GM06990 (cell line): ENCODE measurements at regions not wholly inside any gene's neighbourhood (a gene's known extent, or its start where the extent isn't known, plus 50 kb on each side); places are given as distances from the start of the nearest gene placed in this dataset.

ENCODE experiments used
- DNase-seq: peaks from one replicate; pipeline ENCODE4 v3.0.0-alpha.2; 2011; ENCODE audit not compliant: insufficient read length; ENCODE audit errors: extremely low read depth
- H3K27me3 ChIP-seq: replicated peaks from 2 replicates; pipeline ENCODE4 v1.6.0; 2011; ENCODE audit warnings: low read length; ENCODE audit not compliant: control insufficient read depth, insufficient read depth
- H3K36me3 ChIP-seq: 2 replicates; pipeline ENCODE4 v1.5.1; 2011; ENCODE audit warnings: low read length; ENCODE audit not compliant: control insufficient read depth, insufficient read depth
- H3K4me3 ChIP-seq: replicated peaks from 2 replicates; pipeline ENCODE4 v1.5.1; 2011; ENCODE audit warnings: low read depth, mild to moderate bottlenecking, control low read depth, low read length
- TF ChIP-seq, protein P1 (sequence below): IDR thresholded peaks from 2 replicates; pipeline ENCODE4 v1.5.1; 2011; ENCODE audit warnings: low read length, control low read depth, mild to moderate bottlenecking, inconsistent platforms; ENCODE audit not compliant: insufficient read depth, poor library complexity, severe bottlenecking

DNA sequence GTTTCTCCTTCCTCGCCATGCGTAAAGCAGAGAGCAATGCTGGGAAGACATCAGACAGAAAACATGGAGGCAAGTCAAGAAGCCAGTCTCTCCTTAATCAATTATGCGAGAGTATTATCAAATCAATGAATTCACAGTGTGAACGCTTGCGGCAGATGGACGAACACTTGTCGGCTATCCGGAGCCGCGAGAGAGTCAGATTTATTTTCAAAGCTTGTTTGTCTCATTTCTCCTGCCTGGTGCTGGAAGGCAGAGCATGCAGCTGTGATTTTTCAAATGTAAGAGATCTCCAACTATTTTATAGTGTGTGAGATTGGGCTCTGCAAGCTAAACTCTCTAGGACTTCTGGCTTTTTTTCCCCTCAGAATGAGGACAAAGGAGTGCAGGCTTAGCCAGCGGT, 252.3 kb downstream of the SNX10 start:
- Histone ChIP-seq H3K27me3 (no peaks in the 10 kb centered on the region; the same call in 1 of the 2 replicates), H3K36me3 (no peaks in the 10 kb centered on the region), H3K4me3 (no peak overlapping the region)
- no peak for DNase-seq
- TF ChIP-seq, protein P1, sequence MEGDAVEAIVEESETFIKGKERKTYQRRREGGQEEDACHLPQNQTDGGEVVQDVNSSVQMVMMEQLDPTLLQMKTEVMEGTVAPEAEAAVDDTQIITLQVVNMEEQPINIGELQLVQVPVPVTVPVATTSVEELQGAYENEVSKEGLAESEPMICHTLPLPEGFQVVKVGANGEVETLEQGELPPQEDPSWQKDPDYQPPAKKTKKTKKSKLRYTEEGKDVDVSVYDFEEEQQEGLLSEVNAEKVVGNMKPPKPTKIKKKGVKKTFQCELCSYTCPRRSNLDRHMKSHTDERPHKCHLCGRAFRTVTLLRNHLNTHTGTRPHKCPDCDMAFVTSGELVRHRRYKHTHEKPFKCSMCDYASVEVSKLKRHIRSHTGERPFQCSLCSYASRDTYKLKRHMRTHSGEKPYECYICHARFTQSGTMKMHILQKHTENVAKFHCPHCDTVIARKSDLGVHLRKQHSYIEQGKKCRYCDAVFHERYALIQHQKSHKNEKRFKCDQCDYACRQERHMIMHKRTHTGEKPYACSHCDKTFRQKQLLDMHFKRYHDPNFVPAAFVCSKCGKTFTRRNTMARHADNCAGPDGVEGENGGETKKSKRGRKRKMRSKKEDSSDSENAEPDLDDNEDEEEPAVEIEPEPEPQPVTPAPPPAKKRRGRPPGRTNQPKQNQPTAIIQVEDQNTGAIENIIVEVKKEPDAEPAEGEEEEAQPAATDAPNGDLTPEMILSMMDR, result no peak

DNA sequence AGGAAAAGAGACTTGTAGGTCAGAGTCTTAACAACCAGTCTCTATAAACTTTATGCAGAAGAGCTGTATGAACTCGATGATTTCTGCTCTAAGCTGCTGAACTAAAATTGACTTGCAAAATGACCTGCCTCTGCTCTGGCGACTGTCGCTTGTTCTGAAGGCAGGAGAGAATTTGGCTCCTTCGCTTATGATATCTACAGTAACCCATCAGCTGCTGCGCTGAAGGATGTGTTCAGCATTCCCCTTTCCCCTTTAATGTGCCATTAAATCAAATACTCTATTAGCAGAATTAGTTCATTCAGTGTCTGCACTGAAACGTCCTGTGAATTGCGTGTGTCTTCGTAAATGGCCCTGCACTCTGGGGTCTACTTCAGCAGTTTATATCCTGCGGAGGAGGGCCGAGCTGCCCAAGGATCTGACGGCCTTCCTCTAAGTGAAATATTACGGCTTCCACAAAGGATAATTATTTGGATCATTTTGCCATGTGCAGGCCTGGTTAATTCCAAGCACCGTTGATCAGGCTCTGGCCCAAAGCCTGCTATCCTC, 254.9 kb downstream of the SNX10 start:
- no peaks in the 10 kb centered on the region; the same call in none of the 2 replicates for H3K27me3 ChIP-seq
- TF ChIP-seq, protein P1, result no peak
- no peak for DNase-seq
- no peak overlapping the region for H3K4me3 ChIP-seq
- no peaks in the 10 kb centered on the region for H3K36me3 ChIP-seq

DNA sequence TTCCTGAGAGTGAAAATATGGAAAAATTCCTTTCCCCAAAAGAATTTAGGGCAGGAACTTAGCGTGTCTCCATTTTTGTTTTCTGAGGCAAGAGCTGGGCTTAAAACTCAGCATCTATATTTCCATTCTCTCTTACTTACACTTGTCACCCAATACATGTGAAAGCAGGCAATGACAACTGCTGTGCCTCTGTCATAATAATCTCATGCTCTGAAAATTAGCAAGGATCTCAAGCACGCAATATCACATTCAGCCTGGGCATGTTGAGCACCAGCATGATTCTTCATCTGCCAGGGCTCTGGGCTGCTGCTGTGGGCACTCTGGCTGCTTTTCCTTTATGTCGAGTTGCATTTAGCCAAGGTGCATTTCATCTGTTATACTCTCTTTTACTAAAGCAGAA, 255.5 kb downstream of the SNX10 start:
- Histone ChIP-seq H3K36me3 (no peaks in the 10 kb centered on the region), H3K27me3 (no peaks in the 10 kb centered on the region; the same call in none of the 2 replicates), H3K4me3 (no peak overlapping the region)
- TF ChIP-seq, protein P1, result no peak
- no peak for DNase-seq

DNA sequence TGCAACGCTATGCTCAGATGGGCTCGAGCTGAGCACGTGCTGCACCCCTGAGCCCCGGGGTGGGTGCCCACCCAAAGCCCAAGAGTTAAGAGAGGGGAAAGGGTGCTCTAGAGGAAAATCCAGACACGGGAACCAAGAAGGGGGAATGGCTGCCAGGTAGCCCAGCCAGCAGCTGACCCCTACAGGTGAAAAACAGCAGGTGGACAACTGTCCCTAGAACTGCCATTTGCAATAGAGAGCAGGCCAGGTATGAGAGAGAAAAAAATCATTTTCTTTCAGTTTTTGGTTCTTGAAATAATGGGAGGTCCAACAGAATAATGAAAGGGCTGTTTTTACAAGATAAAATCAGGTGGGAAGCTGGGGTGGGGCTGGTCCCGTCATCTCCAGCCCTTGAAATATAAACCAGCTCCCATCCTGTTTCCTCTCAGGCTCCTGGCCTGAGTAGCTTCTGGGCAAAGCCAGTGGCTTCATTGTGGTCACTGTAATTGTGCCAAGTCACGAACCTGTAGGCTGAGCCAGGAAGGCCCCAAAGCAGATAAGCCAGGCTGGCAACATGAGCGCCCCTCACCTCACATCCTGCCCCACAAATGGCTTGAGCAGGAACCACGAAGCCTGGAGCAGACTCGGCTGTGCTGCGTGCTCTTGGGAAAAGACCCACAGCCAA, 257.8 kb downstream of the SNX10 start:
- TF ChIP-seq, protein P1, result no peak
- Histone ChIP-seq H3K36me3 (no peaks in the 10 kb centered on the region), H3K27me3 (no peaks in the 10 kb centered on the region; the same call in none of the 2 replicates), H3K4me3 (no peak overlapping the region)
- DNase-seq, result no peak

DNA sequence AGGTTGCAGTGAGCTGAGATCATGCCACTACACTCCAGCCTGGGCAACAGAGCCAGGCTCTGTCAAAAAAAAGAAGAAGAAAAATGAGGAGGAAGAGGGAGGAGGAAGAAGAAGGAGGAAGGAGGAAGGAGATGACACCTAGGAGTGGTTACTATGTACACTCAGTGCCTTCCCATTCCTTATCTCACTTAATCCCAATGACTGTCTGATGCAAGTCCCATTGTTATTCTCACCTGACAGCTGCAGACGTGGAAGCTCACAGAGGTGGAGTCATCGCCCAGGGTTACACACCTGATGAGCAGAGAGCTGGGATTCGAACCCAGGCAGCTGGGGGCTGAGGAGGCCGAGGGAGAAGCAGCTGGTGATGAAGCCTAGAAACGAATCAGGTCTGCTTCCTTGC, 258.8 kb downstream of the SNX10 start:
- H3K4me3 ChIP-seq, result no peak overlapping the region
- TF ChIP-seq, protein P1, result no peak
- DNase-seq, result no peak

More for the DNA sequence above, 258.8 kb downstream of the SNX10 start:
- Histone ChIP-seq H3K36me3 (no peaks in the 10 kb centered on the region), H3K27me3 (no peaks in the 10 kb centered on the region; the same call in none of the 2 replicates)
